Left kidney (tissue), 1 donor: ENCODE measurements at regions not wholly inside any gene's neighbourhood (a gene's known extent, or its start where the extent isn't known, plus 50 kb on each side); places are given as distances from the start of the nearest gene placed in this dataset.
"Not testable (repeated sequence)": the region's sequence is repeated elsewhere in the genome, so short reads cannot be mapped to it uniquely, and the experiment has no call there.

Source experiments
- DNase-seq: peaks from one replicate; pipeline ENCODE4 v3.0.0-alpha.2; 2013

DNA sequence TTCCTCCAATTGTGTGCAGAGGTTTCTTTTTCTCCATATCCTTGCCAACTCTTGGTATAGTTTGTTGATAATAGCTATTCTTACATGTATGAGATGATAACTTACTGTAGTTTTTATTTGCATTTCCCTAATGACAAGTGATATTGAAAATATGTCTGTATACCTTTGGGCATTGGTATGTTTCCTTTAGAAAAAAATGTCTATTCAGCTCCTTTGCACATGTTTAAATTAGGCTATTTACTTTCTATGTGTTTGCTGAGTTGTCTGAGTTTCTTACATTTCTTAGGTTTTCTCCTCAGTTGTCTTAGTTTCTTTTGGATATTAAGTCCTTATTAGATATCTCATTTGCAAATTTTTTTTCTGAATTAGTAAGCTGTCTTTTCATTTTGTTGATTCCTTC lies 487.3 kb upstream of the EPHA5 start:
- DNase-seq: no peak

DNA sequence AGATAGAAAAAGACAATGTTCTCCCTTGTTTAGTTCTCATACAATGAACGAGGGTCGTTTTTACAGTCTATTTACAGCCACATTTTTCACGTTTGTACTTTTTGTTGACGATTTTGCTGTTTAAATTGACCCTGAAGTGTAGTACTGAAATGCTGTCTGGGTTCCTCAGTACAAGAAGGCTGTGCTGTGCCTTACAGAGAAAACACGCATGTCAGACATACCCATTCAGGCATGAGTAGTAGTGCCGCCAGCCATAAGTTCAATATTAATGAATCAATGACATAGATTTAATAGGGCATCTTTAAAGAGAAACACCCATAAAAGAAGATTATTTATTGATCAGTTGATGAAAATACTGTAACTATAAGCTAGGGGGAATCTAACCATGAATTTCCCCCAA lies 459.8 kb upstream of the EPHA5 start:
- DNase-seq: no peak

DNA sequence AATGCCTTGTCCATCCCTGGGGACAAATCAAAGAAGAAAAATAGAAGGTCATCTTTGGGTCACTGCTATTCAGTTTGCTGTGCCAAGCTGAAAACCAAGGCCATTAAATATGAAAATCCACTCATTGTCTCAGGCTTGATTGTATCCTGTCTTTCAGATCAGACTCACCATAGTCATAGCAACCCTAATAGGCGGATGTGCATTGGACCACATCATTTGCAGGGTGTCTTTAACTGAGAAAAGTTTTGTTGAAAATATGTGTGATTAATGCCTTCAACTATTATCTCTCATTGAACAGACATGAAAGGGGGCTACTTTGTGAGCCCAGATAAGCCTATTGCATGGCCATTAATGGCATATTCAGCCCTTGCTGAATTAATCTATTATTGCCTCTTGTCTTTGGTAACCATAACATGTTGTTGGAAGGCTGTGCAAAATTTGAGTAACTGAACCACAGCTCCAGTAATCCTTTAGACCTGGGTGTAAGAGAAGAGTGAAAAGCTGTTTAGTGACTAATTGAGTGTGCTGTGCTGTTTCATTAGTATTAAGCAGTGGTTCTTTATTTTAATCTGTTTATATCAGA lies 453.6 kb upstream of the EPHA5 start:
- no peak for DNase-seq

DNA sequence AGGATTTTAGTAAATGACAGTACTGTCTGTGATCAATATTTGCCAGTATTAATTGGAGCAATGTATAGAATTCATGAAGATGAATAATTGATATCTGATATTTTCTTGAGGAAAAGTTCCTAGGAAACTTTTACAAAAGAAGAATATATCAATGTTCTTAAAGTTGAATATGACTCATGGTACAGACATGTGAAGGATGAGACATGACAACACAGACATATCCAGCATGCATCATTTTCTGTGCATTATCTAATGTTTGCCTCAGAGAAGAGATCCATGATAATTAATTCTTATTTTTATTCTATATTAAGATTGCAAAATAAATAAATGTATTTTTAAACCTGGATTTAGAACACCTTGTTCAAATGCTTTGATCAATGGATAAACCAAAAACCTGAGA lies 452.9 kb upstream of the EPHA5 start:
- no peak for DNase-seq

DNA sequence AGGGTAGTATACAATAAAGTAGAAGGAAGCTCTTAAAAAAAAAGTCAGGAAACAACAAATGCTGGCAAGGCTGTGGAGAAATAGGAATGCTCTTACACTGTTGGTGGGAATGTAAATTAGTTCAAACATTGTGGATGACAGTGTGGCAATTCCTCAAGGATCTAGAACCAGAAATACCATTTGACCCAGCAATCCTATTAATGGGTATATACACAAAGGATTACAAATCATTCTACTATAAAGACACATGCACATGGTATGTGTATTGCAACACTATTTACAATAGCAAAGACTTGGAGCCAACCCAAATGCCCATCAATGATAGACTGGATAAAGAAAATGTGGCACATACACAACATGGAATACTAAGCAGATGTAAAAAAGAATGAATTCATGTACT lies 444.9 kb upstream of the EPHA5 start:
- DNase-seq: not testable (repeated sequence)

DNA sequence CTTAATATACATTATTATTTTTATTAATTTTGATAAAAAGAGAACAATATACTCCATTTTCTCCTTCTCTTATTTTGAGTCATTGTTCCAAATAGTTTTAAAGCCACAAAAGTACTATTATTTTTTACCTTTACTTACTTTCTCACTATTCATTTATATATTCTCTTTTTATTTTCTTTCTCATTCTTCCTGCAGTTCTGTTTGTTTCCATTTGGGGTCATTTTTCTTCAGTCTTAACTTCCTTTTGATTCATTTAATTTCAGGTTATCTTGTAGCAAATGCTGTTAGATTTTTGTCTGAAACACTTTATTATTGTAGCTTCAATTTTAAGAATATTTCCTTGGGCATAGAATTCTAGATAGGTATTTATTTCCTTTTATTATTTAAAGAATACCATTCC lies 438.6 kb upstream of the EPHA5 start:
- DNase-seq: no peak

DNA sequence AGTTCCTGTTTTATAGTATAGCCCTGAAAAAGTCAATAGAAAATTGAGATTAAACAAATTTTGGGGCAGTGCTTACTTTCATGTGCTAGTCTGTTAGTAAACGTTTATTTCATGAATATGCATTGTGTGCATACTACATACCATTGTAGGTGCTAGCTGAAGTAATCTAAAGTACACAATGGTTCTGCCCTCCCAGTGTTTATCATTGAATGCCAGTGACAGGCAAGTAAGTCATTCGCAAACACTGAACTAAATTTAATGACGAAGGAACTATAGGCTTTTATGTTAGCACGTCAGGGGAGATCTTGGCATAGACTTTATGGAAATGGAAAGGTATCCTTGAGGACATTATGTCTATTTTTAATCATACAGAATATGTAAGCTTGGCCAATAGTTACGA lies 426.9 kb upstream of the EPHA5 start:
- DNase-seq: no peak

DNA sequence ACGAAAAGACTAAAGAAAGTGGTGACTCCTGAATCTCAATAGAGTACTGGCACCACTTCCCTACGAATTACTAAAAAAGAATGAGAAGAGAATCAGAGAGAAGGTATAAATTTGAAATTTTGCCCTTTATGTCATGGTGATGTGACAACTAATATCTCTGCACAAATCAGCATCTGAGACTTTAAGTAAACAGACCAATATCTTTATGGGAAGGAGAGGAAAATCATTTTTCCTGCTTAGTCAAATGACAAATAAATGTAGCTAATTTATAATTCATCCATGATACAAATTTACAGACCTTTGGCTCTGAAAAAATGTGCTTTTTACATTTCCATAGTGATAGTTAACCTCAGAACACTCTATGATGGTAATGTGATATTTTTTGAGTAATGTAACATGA lies 424.8 kb upstream of the EPHA5 start:
- DNase-seq: no peak

DNA sequence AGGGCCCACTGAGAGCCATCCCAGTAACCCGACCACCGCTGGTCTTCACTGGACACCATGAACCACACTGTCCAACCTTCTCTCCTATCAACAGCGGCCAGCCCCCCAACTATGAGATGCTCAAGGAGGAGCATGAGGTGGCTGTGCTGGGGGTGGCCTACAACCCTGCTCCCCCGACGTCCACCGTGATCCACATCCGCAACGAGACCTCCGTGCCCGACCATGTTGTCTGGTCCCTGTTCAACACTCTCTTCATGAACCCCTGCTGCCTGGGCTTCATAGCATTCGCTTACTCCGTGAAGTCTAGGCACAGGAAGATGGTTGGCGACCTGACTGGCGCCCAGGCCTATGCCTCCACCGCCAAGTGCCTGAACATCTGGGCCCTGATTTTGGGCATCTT lies 423.8 kb upstream of the EPHA5 start:
- no peak for DNase-seq

DNA sequence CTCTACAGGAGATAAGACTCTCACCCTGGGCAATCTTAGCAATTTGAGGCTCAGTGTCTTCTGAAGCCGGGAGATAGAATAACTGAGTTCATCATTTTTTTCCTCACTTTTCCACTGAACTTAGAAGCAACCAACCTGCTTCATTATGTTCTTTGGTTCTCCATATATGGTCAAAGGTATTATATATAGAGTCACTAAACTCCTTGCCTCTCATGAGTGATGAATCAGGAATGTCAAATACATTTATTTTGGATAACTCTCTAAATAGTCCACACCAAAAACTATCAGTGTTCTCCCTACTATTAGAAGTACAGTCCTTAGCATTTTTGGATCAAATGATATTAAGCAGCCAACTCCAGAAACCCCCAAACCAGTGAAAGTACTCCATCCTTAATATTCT lies 421.5 kb upstream of the EPHA5 start:
- no peak for DNase-seq

DNA sequence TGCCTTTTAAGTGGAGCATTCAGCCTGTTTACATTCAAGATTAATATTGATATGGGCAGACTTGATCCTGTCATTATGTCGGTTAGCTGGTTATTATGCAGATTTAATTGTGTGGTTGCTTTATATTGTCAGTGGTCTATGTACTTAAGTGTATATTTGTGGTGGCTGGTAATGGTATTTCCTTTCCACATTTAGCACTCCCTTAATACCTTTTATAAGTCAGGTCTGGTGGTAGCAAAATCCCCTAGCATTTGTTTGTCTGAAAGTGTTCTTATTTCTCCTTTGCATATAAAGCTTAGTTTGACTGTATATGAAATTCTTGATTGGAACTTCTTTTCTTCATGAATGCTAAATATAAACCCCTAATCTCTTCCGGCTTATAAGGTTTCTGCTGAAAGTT lies 403.7 kb upstream of the EPHA5 start:
- no peak for DNase-seq

DNA sequence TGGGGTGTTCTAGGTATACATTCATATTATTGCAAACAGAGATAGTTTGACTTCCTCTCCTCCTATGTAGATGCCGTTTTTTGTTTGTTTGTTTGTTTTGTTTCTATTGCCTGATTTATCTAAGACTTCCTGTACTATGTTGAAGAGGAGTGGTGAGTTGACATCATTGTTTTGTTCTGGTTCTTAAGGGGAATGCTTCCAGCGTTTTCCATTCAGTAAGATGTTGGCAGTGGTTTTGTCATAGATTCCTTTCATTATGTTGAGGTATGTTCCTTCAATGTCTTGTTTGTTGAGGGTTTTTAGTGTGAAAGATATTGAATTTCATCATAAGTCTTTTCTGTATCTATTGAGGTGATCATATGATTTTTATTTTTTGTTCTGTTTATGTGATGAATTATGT lies 401.6 kb upstream of the EPHA5 start:
- no peak for DNase-seq

DNA sequence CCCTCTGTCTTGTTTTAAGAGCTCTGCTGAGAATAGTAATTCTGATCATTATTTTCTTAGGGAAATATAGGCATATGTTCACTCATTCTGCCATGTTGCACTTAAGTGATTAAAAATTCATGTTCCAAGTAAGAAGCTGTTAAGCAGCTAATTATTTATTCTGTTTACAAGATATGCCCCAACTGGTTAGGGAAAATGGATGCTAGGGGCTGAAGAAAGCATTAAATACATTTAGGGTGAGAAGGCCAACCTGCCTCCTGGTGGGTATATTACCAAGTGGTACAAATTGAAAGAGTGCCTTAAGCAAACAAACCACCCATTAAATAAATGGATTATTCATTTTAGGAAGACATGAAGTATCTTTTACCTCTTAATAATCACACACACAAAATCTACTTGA lies 392.6 kb upstream of the EPHA5 start:
- no peak for DNase-seq

DNA sequence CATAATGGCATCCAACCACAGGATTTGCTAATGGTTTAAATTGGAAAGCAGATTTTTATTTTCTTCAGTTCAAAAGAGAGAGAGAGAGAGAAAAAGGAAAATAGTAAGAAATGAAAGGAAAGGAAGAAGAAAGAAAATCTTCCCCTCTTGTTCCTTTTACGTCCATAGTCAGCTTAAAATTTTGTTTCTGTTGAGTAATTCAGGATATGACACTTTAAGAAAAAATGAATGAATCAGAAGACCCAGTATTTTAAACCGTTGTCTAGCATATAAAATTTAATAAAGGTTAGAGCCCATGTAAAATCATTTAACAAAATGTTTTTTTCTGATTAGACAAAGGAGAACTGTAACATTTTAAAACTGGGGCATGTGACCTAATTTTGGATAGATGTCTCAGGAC lies 391.8 kb upstream of the EPHA5 start:
- DNase-seq: no peak

DNA sequence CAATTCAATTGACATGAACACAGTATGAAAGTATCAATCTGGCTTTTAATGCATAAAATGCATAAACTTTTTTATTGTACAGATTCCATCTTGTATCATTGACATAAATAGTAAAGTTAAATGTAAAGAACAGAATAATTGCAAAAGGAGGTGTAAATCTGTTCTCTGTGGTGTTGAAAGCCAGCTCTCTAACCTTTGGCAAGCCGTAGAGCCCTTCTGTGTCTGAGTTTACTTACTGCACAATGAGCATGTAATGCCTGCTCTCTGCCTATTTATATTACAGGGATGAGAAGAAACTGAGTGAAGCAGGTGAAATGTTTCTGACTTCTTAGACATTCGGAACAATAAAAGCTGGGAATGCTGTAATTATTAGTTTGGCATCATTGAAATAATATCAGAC lies 389.3 kb upstream of the EPHA5 start:
- DNase-seq: no peak

DNA sequence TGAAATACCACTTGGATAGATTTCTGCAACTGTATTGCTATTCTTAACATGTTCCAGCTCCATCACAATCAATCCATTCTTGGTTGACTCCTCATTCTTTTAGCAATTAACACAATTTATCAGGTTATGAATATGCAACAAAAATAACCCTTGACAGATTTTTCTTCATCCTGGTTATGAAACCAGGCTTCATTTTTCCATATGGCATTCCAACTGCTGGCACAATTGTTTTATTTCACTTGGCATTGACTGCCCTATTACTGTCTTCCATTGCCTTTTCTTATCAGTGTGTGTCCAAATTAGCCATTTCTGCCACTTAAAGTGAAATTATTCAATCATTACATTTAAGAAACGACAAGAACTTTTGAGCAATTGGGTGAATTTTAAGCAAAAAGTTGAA lies 388.8 kb upstream of the EPHA5 start:
- DNase-seq: no peak

DNA sequence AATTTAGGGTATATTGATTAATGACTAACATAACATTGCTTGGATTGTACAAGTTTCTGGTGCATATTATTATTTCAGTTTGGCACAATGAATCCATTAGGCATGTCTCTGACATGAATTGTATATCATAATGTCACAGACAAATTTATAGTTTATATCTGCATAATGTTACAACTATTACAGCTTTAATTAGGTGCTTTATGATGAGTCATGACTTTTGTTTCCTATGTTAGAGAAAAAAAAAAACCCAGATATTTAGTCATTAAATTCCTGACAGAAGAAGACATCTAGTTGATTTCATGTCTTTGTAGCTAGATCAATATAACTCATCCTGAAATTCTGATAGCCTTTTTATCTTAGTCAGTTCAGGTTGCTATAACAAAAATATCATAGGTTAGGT lies 385.7 kb upstream of the EPHA5 start:
- no peak for DNase-seq

DNA sequence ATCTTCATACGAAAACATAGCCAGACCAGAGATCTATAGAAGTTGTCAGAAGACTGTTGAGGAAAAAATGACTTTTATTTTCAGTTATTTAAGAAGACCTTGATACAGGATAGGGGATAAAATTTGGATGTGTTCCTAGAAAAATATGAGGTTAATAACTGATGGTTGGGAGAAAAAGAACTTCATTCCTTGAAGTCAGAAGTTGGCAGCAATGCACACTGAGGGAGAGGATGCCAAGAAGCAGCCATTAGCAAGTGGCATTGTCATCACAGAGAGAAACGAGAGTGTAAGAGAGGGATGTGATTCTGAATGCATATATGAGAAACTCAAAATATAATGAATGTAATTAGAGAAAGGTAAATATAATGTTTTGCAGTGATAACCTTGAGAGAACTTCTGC lies 382.1 kb upstream of the EPHA5 start:
- DNase-seq: no peak

DNA sequence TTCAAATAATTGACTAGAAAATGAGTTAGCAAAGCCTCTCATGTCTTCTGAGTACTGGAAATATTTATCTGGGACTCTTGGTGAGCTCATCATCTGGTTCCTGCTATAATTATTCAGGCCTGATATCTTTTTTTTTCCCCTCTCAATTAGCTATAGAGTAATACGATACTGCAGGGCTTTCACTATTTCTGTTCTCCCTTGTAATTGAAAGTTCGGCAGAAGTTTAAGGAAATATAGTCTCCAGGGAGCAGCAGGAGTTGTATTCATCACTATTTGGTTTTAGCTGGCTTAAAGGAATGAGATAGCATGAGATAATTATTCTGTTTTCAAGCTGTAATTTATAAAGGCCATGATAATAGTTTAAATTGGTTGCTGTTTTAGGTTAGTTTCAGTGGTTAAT lies 378.6 kb upstream of the EPHA5 start:
- no peak for DNase-seq

DNA sequence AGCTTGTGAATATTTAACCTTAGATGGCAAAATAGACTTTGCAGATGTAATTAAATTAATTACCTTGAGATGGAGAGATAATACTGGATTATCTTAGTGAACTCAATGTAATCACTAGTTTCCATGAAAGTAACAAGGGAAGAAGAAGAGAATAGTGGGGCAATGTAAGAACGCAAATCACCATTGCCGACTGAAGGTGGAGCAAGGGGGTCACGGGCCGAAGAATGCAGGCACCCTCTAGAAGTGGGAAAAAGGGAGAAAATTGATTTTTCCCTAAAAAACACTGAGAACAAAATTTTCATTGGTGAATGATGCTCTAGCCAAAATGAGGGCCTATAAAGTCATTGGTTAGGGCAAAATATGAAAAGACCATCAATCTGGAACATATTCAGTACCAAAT lies 375.6 kb upstream of the EPHA5 start:
- DNase-seq: no peak

DNA sequence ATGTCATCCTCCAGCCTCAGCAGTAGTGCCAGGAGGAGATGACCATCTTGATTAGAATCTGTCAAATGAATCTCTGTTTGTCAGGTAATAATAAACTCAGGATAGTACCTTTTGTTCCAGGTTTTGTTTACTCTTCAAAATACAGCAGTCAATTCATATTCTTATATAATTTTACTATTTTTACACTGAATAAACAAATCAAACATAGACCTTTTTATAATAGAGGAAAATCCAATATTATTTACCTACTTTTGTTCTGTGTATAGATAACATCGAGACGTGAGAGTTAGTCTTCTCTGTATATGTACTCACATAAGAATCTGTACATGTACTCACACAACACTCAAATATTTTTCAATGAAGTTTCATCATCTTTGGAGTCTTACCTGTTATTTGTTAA lies 365.4 kb upstream of the EPHA5 start:
- DNase-seq: no peak

DNA sequence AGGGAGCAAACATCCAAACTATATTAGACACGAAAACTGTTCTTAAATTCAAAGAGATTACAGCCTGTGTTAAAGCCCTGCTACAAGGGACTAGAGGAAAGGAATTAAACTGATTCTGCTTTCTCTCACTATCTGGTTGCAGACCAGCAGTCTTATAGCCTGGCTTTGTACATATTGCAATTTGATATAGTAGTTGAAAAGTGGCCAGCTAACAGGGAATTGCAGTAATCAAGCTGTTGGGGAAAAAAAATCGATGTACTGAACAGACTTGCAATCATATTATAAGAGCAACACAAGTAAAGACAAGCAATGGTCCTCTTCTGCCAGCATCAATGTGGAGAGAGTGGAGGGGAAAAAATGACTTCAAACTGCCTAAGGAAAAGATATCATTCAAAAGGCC lies 364.4 kb upstream of the EPHA5 start:
- DNase-seq: no peak

DNA sequence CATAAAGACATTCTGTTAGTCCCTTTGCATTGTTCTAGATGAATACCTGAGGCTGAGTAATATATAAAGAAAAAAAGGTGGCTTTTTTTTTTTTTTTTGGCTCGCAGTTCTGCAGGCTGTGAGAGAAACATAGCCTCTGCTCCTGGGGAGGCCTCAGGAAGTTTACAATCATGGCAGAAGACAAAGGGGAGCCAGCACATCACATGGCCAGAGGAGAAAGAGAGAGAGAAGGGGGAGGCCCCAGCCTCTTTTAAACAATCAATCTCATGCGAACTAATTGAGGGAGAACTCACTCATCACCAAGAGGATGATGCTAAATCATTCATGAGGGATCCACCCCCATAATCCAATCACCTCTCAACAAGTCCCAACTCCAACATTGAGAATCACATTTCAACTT lies 364.0 kb upstream of the EPHA5 start:
- no peak for DNase-seq

DNA sequence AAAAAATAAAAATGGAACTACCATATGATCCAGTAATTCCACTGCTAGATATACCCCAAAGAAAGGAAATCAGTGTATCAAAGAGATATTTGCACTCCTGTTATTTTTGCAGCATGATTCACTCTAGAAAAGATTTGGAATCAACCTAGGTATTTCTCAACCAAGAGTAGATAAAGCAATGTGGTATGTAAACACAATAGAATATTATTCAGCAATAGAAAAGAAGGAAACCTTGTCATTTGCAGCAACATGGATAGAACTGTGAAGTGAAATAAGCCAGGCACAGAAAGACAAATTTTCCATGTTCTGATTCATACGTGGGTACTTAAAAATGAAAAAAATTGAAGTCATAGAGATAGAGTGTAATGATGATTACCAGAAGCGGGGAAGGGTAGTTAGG lies 362.3 kb upstream of the EPHA5 start:
- DNase-seq: no peak

DNA sequence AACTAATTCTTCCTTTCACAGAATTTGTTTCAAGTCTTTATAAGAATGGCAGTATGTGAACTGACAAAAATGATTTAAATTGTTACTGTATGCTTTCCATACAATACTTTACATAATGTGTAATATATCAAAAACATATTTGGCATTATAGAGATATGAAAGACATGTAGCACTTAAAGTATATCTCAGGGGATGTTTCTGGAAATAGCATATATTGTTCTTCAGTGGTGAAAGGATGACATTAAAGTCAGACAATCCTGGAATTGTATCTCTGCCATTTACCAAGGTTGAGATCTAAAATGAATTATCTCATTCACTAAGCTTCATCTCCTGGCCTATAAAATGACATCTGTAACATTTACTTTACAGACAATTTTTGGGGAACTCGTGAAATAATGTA lies 358.4 kb upstream of the EPHA5 start:
- no peak for DNase-seq
